ENCODE measurements at regions not wholly inside any gene's neighbourhood (a gene's known extent, or its start where the extent isn't known, plus 50 kb on each side); places are given as distances from the start of the nearest gene placed in this dataset.

DNA sequence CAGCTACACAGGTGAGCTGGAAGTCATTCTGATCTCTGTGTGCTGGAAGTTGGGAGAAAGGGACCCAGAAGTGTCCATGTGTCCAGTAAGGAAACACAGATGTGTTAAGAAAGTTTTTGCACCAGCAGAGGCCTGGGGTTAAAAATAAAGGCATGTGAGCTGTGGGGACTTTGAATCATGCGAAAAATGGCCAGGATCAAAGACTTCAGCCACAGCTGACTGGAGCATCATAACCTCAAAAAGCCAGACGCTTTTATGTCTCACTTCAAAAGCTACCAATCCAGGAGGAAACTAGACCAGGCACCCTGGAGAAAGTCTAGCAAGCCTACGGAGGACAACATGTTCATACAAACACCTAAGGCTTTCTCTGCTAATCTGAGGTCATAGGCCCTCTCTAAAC, 503.6 kb upstream of the REG3G start:
- no peak for TF ChIP-seq CTCF (conservative IDR thresholded peaks at IDR 0.05)
- no peak for TF ChIP-seq EZH2 (IDR thresholded peaks at IDR 0.05; ENCODE audit: low read depth)

All from PC-9 (cell line).